ENCODE measurements at regions not wholly inside any gene's neighbourhood (a gene's known extent, or its start where the extent isn't known, plus 50 kb on each side); places are given as distances from the start of the nearest gene placed in this dataset.
"Not testable (repeated sequence)": the region's sequence is repeated elsewhere in the genome, so short reads cannot be mapped to it uniquely, and the experiment has no call there.

DNA sequence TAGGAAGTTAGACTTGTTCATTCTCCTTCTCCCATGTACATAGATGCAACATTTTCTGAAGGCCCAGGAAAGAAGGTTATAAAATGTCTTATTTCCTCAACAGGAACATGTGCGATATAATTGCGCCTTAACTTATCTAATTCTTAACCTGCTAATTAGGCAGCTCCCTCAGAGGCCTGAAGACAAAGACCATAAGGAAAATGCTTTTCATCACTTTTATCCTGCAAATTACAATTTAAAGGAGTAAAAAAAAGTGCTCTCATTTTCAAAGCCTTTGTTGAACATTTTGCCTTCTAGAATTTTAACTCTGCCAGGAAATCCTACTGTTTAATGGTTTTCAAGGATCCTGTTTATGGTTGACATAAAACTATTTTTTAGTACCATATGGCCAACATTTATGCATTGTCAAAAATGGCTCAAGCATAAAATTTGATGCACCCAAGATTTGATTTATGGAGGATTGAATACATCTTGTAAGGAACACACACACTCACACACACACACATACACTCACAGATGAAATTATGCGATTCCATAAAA, 660.4 kb upstream of the TMEM132C start:
- DNase-seq (ENCODE audit: low spot score): no peak

DNA sequence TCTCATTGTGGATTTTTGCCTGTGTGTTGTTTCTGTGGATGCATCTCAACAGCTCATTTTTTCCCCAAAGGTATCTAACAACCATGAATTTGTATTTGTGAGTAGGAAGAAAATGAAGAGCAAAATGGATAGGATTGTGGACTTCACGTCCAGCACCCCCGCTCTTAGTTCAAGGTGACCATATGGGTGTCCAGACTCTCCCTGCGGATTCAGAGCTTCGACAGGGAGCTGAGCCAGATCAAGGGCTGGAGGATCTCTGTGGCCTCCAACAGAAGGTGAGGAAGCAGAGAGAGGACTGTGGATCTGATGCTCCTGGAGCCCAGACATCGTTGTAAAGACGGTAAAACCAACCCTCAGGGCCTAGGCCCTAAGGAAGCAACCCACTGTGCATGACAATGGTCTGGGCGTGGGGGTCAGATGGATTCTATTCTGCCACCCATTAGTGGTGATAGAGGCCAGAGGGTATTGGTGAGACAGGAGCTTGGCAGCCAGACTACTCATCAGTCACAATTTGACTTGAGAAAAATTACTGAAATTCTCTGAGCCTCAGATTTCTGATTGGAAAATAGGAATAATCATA, 659.7 kb upstream of the TMEM132C start:
- no peak for DNase-seq (ENCODE audit: low spot score)

DNA sequence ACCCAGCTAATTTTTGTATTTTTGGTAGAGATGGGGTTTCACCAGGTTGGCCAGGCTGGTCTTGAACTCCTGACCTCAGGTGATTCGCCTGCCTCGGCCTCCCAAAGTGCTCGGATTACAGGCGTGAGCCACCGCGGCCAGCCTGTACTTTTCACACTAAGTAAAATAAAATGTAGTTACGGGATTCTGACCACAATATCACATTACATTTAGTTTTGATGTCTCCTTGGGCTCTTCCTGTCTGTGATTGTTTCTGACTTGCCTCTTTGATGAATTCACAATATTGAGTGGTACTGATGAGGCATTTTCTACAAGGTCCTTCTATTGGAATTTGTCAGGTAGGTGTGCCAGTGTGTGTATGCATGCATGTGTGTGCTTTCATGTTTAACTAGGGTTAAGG, 658.6 kb upstream of the TMEM132C start:
- DNase-seq (ENCODE audit: low spot score): not testable (repeated sequence)

DNA sequence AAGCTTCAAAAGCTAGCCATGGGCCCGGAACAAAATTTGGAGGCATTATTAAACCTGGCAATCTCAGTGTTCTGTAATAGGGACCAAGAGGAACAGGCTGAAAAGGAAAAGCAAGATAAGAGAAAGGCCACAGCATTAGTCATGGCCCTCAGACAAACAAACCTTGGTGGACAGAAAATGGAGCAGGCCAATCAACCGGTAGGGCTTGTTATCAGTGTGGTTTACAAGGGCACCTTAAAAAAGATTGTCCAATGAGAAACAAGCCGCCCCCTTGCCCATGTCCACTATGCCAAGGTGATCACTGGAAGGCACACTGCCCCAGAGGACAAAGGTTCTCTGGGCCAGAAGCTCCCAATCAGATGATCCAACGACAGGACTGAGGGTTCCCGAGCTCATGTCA, 653.9 kb upstream of the TMEM132C start:
- DNase-seq (ENCODE audit: low spot score): no peak

DNA sequence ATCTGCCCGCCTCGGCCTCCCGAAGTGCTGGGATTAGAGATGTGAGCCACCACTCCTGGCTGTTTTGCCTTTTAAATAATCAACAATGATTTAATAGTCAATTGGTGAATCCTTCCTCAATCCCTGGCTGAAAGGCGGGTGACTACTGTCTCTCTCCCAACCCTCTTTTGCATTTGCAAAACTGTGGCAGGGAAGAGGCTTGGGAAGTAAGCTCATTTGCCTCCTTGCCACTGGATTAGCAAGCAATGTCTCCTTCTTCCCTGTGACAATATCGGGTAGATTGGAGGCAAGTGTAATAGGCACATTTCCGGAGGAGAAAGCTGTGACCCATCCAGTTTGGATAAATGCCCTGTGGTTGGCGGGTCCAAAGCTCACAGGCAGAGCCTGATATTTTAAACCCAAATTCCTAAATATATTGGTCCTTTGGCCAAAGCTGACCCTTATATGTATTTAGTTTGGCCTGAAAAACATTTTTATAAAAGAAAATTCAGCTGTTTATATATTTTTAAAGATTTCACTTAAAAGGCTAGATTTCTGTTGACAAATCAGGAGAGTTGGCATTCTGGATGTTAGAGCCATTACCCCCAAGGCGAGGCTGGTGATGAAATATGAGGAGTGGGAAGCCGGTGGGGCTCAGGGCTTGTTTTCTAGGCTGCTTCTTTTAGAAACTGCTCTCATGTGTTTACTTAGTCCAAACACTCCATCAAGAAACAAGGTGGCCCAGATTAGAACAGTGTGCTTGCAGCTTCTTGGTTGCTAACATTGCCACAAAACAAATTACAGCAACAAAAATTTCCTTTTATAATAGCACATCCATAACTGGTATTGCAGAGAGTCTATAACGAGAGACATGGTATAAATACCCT, 646.9 kb upstream of the TMEM132C start:
- DNase-seq (ENCODE audit: low spot score): no peak

DNA sequence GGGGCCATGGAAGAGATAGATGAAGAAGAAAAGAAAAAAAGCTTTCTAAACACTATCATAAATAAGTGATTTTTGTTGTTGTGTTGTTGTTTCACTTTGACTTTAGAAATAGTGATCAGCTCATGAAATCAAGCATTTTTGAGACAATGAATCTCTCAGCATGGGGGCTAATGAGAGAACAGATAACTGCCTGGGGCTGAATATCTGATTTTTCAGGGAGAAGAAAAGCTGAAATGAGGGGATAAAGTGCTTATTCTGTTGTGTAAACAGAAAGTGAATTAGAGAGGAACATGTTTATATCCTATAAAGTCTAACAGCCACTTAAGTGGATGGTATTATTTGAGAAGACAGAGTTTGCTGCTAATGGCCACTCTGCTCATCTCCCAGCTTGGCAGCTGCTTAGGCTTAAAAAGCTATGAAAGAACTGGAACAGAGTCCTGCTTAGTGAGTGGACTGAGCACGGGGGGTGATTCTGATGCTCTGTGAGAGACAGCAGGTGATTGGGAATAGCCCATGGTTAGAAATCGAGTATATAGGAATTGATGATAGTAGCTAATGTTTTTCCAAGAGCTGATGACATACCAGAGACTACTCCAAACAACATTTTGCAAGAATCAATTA, 646.1 kb upstream of the TMEM132C start:
- DNase-seq (ENCODE audit: low spot score): no peak

DNA sequence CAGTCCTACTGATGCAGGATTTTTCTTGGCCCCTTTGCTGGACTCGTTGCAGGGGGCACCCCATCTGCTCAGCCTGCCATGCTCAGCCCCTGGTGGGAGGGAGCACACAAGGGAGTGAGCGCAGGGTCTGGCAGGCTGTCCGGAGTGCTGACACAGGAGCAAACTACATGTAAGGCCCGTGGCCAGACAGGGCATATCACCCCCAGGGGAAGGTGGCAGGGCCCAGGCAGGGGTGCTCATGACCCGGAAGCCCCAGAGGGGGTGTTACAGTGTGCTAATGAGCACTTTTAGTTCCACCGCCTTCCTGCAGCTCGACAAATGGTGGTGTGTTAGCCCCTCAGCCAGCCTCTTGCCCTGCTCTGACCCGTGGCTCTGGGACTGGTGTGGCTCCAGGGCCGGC, 645.6 kb upstream of the TMEM132C start:
- DNase-seq (ENCODE audit: low spot score): no peak

DNA sequence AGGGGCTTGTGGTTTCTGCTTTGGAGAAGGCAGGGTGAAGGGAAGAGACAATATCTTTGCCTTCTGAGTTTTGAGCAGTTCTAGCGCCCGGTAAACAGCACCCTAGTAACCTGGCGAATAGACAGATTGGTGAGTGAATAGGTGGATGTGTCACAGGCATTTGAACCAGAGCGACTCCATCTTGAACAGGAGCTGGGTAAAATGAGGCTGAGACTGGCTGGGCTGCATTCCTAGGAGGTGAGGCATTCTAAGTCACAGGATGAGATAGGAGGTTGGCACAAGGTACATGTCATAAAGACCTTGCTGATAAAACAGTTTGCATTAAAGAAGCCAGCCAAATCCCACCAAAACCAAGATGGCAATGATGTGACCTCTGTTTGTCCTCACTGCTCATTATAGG, 643.6 kb upstream of the TMEM132C start:
- DNase-seq (ENCODE audit: low spot score): no peak

DNA sequence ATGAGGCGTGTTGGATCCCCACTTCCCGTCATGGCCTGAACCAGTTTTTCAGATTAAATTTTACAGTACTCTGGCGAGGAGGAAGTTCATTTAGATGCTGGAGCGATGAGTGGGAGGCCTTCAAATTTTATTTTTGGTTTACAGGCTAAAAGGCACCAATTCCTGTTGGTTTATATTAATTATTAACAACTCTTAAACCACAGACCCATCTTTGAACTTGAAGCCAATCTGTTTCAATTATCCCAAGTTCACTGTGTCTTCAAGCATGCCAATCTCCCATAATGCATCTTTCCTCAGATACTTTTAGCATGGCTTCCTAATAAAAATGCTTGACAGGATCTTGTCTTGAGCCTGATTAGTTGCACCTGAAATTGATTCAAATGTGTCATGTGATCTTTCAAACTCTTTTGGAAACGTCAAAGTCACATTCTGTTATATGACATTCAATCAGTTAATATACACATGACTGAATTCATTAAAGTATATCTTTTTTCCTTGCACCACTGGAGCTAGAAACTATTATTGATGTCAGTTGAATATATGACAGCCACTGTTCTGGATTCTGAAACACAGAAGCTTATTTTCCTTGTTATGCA, 641.7 kb upstream of the TMEM132C start:
- no peak for DNase-seq (ENCODE audit: low spot score)

DNA sequence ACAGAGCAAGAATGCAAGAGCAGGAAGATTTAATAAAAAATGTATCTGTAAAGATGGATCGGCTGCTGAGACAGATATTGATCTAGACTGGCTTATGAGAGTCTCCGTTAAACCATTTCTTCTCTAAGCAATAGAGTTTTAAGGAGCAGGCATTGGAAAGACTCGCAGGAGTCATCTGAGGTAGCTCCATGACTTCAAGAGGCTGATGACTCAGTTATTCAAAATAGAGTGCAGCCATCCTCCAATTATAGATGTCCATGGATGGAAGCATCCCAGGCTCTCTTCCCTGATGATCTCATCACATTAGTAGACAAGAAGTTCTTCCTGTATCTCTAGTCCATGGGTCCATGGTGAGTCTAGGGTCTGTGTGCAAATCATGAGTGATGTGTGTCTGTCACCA, 638.3 kb upstream of the TMEM132C start:
- DNase-seq (ENCODE audit: low spot score): peak; percentile 80

DNA sequence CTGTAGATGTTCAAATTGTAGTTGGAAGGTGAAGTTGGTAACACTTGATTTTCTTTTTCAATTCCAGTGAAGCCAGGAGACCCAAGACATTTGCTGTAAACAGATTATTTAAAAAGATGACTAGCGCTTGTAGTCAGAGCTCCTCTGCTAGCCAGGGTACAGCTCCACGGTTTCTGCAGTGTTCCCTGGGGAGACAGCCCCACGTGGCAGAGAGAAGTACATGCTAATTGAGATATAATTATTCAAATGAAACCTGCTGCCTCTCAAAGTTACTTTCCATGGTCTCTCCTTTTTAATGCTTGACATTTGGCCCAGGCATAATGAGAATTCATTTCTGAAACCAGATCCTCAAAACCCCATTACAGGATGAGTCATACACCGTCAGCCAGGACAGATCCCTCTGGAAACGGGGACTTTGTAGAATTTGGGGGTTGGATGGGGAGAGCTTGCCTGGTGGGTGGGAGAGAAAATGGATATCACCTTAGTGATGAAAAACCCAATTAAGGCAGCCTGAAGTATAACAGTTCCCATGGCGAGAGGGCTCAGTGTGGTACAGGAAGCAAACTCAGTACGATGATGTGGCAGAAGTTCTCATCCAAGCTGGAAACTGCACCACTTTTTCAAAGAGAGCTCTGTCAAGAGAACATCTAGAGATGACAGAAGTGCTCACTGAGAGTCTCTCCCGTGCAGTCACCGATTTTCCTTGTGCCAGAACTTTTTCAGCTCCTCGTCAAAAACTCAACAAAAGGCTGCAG, 637.7 kb upstream of the TMEM132C start:
- no peak for DNase-seq (ENCODE audit: low spot score)

DNA sequence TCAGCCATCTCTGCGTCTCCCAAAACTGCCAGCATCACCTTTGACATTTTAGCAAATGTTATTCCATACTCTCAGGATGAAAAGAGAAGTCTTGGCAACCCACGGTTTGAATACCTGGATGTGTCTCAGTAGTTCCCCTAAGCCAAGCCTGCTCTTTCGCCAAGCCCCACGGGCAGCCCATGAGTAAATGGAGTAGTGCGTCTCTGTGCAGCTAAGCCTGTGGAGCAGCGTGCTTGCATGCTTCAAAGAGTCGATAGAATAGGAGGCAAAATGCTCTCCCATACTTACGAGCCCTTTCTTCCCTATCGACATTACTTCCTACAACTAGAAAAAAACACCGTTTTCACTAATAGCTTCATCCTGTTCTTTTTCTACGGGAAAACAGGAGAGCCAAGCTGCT, 634.5 kb upstream of the TMEM132C start:
- no peak for DNase-seq (ENCODE audit: low spot score)

DNA sequence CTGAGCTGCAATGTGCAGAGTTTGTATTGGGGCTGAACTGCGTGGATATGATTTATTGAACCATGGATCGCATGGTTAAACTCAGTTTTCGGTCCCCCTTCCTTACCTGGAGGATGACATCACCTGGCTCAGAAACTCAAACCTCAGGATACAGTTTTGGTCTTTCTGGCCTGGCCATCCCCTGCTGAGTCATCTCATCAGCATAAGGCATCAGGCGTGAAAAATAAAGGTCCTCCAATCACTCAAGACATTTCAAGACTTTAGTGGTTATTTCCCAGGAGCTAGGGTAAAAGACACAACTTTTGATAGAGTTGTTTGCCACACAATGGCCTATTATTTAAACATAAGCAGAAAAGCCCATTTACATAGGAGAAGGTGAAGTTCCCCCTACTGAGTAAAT, 631.1 kb upstream of the TMEM132C start:
- no peak for DNase-seq (ENCODE audit: low spot score)

DNA sequence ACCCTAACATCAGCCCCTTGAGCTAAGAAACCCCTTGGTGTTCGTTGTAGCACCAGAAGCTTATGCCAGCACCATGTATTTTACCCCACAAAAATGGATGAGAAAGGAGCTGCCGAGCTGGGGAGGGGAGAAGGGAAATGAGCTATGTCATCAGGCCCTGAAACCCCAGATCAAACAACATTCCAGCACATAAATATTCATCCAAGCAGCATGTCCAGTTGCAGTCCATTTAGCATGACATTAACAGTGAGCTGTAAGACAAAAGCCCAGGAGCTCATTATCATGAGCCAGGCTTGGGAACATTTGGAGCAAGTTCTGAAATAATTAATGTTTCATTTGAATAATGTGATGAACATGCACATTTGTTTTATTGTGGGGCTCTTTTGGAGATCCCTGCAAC, 630.1 kb upstream of the TMEM132C start:
- DNase-seq (ENCODE audit: low spot score): no peak

DNA sequence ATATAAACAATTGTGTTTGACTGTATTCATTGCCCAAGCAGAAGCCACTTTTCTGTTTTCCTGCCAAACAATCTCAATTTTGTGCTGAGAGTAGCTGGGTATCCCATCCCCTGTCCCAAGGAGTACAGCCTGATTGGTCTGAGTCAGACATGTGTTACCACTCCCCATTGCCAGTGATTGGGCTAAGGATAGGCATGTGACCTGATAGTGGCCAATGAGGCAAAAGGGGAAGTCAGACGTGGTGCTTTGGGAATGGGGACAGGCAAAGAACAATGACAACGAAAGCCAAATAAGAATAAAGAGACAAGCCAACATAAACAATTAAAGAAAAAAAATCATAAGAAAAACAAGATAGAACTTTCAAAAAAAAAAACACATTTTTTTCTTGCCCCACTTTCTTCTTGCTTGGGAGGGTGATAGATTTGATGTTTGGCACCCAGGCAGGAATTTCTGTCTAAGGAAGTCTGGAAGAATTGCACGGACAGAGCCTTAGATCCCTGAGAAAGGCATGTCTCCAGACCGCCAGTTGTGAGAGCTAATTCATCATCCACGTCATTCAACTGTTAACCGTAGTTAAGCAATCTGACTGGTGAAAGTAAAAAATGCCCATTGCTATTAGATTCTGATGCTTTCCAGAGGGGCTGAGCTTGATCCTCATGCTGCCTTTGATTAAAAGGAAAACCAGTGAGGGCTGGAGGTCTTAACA, 626.6 kb upstream of the TMEM132C start:
- peak; percentile 32 for DNase-seq (ENCODE audit: low spot score)

DNA sequence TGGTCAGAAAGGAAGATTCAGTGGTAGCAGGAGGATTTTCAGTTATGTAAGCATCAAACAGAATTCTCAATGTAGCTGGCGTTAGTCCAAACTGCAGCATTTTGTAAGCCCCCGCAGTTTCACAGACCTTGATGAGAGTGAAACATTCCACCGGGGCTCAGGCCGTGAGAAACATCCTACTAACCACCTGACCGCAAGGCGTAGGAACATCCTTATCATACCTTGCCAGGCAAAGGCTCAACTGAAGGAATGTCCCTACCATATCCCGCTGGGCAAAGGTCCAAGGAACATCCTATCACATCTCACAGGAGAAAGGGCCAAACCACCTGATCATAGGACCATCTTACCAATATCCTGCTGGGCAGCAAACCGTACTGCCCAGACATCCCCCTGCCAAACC, 624.8 kb upstream of the TMEM132C start:
- DNase-seq (ENCODE audit: low spot score): no peak

DNA sequence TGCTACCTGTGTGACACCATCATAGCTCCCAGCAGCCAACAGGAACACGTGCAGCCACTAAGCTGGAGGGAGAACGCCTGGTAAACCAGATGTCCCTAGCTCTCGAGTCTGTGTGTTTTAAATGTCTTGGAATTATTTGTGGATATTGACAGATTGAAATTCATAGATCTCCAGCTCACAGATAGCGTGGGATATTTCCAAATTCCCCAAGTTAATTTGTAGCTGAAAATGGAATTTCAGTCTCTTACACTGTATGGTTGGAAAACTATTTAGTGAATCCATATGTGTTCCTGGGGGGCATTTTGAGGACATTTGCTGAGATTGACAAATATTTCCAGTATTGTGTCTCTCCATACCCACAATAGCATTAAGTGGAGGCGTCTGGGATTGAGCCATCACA, 618.6 kb upstream of the TMEM132C start:
- no peak for DNase-seq (ENCODE audit: low spot score)

DNA sequence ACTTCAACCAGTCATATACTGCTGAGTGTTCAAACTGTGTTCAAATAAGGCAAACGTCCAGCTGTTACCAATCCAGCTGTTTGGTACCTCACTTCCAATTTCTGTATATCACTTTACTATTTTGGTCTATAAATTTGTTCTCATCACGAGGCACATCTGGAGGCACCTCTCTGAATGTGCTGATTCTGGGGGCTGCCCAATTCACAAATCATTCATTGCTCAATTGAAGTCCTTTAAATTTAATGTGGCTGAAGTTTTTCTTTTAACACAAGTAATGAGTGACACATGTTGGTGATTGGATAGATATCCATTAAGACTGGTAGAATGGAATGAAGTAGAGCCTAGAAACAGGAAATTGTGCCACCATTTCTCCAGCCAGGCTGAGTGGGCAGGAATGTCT, 617.0 kb upstream of the TMEM132C start:
- no peak for DNase-seq (ENCODE audit: low spot score)

DNA sequence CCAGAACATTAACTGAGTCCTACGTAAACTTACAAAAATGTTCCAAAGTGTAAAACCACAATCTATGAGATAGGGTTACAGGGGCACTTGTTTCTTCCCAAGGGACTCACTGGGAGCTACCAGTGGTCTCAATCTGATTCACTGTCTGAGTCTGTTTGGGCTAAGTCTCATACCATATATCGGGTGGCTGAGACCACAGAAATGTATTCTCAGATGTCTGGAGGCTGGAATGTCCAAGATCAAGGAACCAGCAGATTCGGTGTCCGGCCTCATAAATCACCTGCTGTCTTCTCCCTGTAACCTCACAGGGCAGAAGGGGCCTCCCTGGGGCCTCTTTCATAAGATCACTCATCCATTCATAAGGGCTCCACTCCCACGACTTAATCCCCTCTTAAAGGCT, 616.3 kb upstream of the TMEM132C start:
- DNase-seq (ENCODE audit: low spot score): no peak

DNA sequence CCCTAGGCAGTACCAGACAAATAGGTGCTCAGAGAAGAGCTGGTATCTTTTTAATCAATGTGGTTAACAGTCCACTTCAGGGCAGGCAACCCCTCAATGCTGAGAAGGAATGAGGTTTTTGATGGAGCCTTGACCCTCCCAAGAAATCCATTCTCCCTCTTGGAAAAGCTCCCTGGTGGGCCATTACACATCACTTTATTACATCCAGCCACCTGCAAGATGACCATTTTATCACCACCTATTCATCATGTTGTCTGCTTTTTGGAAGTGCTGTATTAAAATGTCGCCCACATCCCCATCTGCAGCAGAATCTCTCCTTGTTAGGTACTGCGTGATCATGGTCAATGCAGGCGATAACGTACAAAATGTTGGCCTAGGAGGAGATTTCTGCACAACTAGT, 614.7 kb upstream of the TMEM132C start:
- DNase-seq (ENCODE audit: low spot score): no peak
